GM19452 (cell line): ENCODE measurements at regions not wholly inside any gene's neighbourhood (a gene's known extent, or its start where the extent isn't known, plus 50 kb on each side); places are given as distances from the start of the nearest gene placed in this dataset.
"Not testable (repeated sequence)": the region's sequence is repeated elsewhere in the genome, so short reads cannot be mapped to it uniquely, and the experiment has no call there.

Source experiments
- ATAC-seq: cut with Tn5 transposase; IDR thresholded peaks from one replicate; pipeline ENCODE4 v1.9.1; 2021; ENCODE audit not compliant: unreplicated experiment

- ATAC-seq: no peak
These were observed 599.6 kb downstream of the PSAT1 start for GRCh38 chr9:78896479-78896878.

- ATAC-seq: no peak
These were observed 601.3 kb downstream of the PSAT1 start for GRCh38 chr9:78898234-78898633.

GRCh38 chr9:78899006-78899405 is 602.1 kb downstream of the PSAT1 start:
- no peak for ATAC-seq

- no peak for ATAC-seq
These were observed 603.6 kb downstream of the PSAT1 start for GRCh38 chr9:78900500-78900899.

GRCh38 chr9:78902051-78902450 is 605.1 kb downstream of the PSAT1 start:
- ATAC-seq: no peak

GRCh38 chr9:78903581-78903980 is 606.7 kb downstream of the PSAT1 start:
- no peak for ATAC-seq

GRCh38 chr9:78904686-78905085 is 607.8 kb downstream of the PSAT1 start:
- ATAC-seq: no peak

GRCh38 chr9:78905387-78905786 is 608.5 kb downstream of the PSAT1 start:
- ATAC-seq: no peak

GRCh38 chr9:78905986-78906755 is 609.2 kb downstream of the PSAT1 start:
- no peak for ATAC-seq

GRCh38 chr9:78909566-78909965 is 612.6 kb downstream of the PSAT1 start:
- ATAC-seq: no peak

- not testable (repeated sequence) for ATAC-seq
These were observed 620.0 kb downstream of the PSAT1 start for GRCh38 chr9:78916884-78917283.

GRCh38 chr9:78918976-78919375 is 622.1 kb downstream of the PSAT1 start:
- ATAC-seq: no peak

- ATAC-seq: no peak
These were observed 622.8 kb downstream of the PSAT1 start for GRCh38 chr9:78919701-78920100.

GRCh38 chr9:78921341-78921740 is 624.4 kb downstream of the PSAT1 start:
- no peak for ATAC-seq

GRCh38 chr9:78923966-78924659 is 627.2 kb downstream of the PSAT1 start:
- ATAC-seq: no peak

GRCh38 chr9:78927099-78927940 is 630.4 kb downstream of the PSAT1 start:
- ATAC-seq: no peak

GRCh38 chr9:78928625-78929405 is 631.9 kb downstream of the PSAT1 start:
- no peak for ATAC-seq

- ATAC-seq: no peak
These were observed 633.4 kb downstream of the PSAT1 start for GRCh38 chr9:78930281-78930680.

- no peak for ATAC-seq
These were observed 636.1 kb downstream of the PSAT1 start for GRCh38 chr9:78932849-78933627.

GRCh38 chr9:78934880-78935279 is 636.9 kb upstream of the TLE4 start:
- ATAC-seq: no peak
